Karpas-422 (cell line): ENCODE measurements at regions not wholly inside any gene's neighbourhood (a gene's known extent, or its start where the extent isn't known, plus 50 kb on each side); places are given as distances from the start of the nearest gene placed in this dataset.
"Not testable (repeated sequence)": the region's sequence is repeated elsewhere in the genome, so short reads cannot be mapped to it uniquely, and the experiment has no call there.

ENCODE experiments used
- DNase-seq: peaks from one replicate; pipeline ENCODE4 v3.0.0-alpha.2; 2015
- H2AFZ ChIP-seq: fragments of 200-600 bp; sonication (generic); 2 replicates; pipeline ENCODE4 v1.6.1; 2014; ENCODE audit warnings: antibody characterized with exemption, low read length, mixed read lengths
- H3K27ac ChIP-seq: fragments of 200-600 bp; sonication (generic); 2 replicates; pipeline ENCODE4 v1.5.1; 2014; ENCODE audit warnings: mild to moderate bottlenecking, low read length, moderate library complexity
- H3K27me3 ChIP-seq: fragments of 200-600 bp; sonication (generic); 2 replicates; pipeline ENCODE4 v1.6.1; 2014; ENCODE audit warnings: low read length, mixed read lengths
- H3K36me3 ChIP-seq: fragments of 200-600 bp; sonication (generic); 2 replicates; pipeline ENCODE4 v1.6.1; 2014; ENCODE audit warnings: low read length, mixed read lengths; ENCODE audit not compliant: insufficient read depth
- H3K4me1 ChIP-seq: fragments of 200-600 bp; sonication (generic); 2 replicates; pipeline ENCODE4 v1.6.1; 2014; ENCODE audit warnings: mild to moderate bottlenecking, low read length, mixed read lengths
- H3K4me2 ChIP-seq: fragments of 200-600 bp; sonication (generic); 2 replicates; pipeline ENCODE4 v1.6.1; 2014; ENCODE audit warnings: low read length, low read depth, mild to moderate bottlenecking; ENCODE audit not compliant: poor library complexity, severe bottlenecking
- H3K4me3 ChIP-seq: fragments of 200-600 bp; sonication (generic); 2 replicates; pipeline ENCODE4 v1.5.1; 2014; ENCODE audit warnings: mild to moderate bottlenecking, antibody characterized with exemption, low read length, mixed read lengths
- H3K79me2 ChIP-seq: fragments of 200-600 bp; sonication (generic); 2 replicates; pipeline ENCODE4 v1.6.1; 2014; ENCODE audit warnings: mild to moderate bottlenecking, low read length, mixed read lengths
- H3K9ac ChIP-seq: fragments of 200-600 bp; sonication (generic); 2 replicates; pipeline ENCODE4 v1.6.0; 2014; ENCODE audit warnings: low read length
- H3K9me2 ChIP-seq: fragments of 200-600 bp; sonication (generic), shearing (Covaris generic); replicated peaks from 2 replicates; pipeline ENCODE4 v1.6.0; 2014; ENCODE audit warnings: mild to moderate bottlenecking, low read length, moderate library complexity; ENCODE audit not compliant: insufficient read depth
- H3K9me3 ChIP-seq: fragments of 300-700, 200-600 bp; sonication (generic); 2 replicates; pipeline ENCODE4 v1.6.1; 2014; ENCODE audit warnings: low read length, mixed read lengths
- H4K20me1 ChIP-seq: fragments of 200-600 bp; sonication (generic); 2 replicates; pipeline ENCODE4 v1.6.1; 2014; ENCODE audit warnings: mild to moderate bottlenecking, antibody characterized with exemption, low read length, low read depth; ENCODE audit not compliant: insufficient read depth

DNA sequence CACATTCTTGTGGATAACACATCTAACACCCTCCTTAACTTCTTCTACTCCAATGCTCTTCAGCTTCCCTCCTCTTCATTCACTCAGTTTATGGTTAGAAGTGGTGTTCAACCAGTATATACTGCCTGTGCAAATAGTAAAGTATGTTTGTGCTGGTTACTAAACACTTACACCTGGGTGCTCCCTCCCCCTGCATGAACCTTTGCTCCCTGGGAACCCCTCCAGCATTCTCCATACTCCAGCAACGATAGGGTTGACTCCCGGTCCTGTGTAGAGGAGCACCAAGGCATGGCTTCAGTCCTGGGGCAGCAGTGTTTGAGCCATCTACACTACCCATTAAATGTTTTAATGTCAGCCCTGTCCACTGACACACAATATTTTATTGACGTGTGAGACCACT, 407.5 kb upstream of the DPH6 start:
- DNase-seq = no peak
- Histone ChIP-seq H3K27me3 (no peaks in the 10 kb centered on the region), H3K4me2 (no peak overlapping the region), H3K36me3 (no peaks in the 10 kb centered on the region), H4K20me1 (no peaks in the 10 kb centered on the region), H2AFZ (no peak overlapping the region), H3K4me1 (no peaks in the 10 kb centered on the region), H3K27ac (no peak overlapping the region), H3K4me3 (no peak overlapping the region), H3K9me2 (no peaks in the 10 kb centered on the region), H3K79me2 (no peaks in the 10 kb centered on the region), H3K9ac (no peak overlapping the region), H3K9me3 (no peaks in the 10 kb centered on the region)

- Histone ChIP-seq H2AFZ (no peak overlapping the region), H3K4me1 (no peaks in the 10 kb centered on the region), H3K27ac (no peak overlapping the region), H3K9me3 (no peaks in the 10 kb centered on the region), H3K79me2 (no peaks in the 10 kb centered on the region), H3K4me3 (no peak overlapping the region), H3K4me2 (no peak overlapping the region), H3K9me2 (no peaks in the 10 kb centered on the region), H3K9ac (no peak overlapping the region), H3K36me3 (no peaks in the 10 kb centered on the region), H3K27me3 (no peaks in the 10 kb centered on the region), H4K20me1 (no peaks in the 10 kb centered on the region)
- no peak for DNase-seq
Measured at GRCh38 chr15:35956056-35956455, 410.1 kb upstream of the DPH6 start.

GRCh38 chr15:35958021-35958420, 412.1 kb upstream of the DPH6 start:
- no peaks in the 10 kb centered on the region; the same call in 1 of the 2 replicates for H3K9me2 ChIP-seq
- no peak overlapping the region for H3K4me2 ChIP-seq
- H3K4me1 ChIP-seq = no peaks in the 10 kb centered on the region
- H4K20me1 ChIP-seq = no peaks in the 10 kb centered on the region
- no peaks in the 10 kb centered on the region for H3K27me3 ChIP-seq
- no peaks in the 10 kb centered on the region for H3K9me3 ChIP-seq
- H3K36me3 ChIP-seq = no peaks in the 10 kb centered on the region
- H2AFZ ChIP-seq = no peak overlapping the region
- DNase-seq = no peak
- H3K9ac ChIP-seq = no peak overlapping the region
- no peaks in the 10 kb centered on the region for H3K79me2 ChIP-seq
- no peak overlapping the region for H3K27ac ChIP-seq
- no peak overlapping the region for H3K4me3 ChIP-seq

DNA sequence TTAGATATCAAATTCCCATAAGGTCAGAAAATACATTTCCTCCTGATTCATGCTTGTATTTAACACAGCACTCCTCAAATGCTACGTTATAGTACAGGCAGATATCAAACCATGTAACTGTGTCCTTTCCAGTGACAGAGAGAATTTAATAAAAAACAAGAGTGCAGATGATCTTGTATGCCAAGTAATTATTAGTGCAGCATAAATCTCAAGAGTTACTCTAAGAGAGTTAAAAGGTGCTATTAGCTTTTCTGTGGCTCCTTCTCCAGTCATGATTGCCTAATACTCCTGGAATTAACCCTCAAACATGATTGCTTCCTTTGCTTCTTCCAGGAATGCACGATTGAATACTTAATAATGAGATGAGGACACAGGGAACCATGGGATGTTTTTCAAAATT, 413.0 kb upstream of the DPH6 start:
- Histone ChIP-seq H3K27ac (no peak overlapping the region), H3K4me2 (no peak overlapping the region), H2AFZ (no peak overlapping the region), H3K9me2 (no peaks in the 10 kb centered on the region; the same call in 1 of the 2 replicates), H3K4me3 (no peak overlapping the region), H3K9me3 (no peaks in the 10 kb centered on the region), H3K4me1 (no peaks in the 10 kb centered on the region), H3K36me3 (no peaks in the 10 kb centered on the region), H3K27me3 (no peaks in the 10 kb centered on the region), H4K20me1 (no peaks in the 10 kb centered on the region), H3K79me2 (no peaks in the 10 kb centered on the region), H3K9ac (no peak overlapping the region)
- no peak for DNase-seq

- no peak overlapping the region for H3K4me2 ChIP-seq
- no peak overlapping the region for H3K4me3 ChIP-seq
- no peak overlapping the region for H2AFZ ChIP-seq
- DNase-seq = no peak
- no peaks in the 10 kb centered on the region for H3K27me3 ChIP-seq
- no peaks in the 10 kb centered on the region for H3K9me3 ChIP-seq
- H4K20me1 ChIP-seq = no peaks in the 10 kb centered on the region
- H3K27ac ChIP-seq = no peak overlapping the region
- H3K9ac ChIP-seq = no peak overlapping the region
- H3K4me1 ChIP-seq = no peaks in the 10 kb centered on the region
- no peaks in the 10 kb centered on the region; the same call in 1 of the 2 replicates for H3K9me2 ChIP-seq
- no peaks in the 10 kb centered on the region for H3K36me3 ChIP-seq
- H3K79me2 ChIP-seq = no peaks in the 10 kb centered on the region
Measured at GRCh38 chr15:35963326-35963725, 417.4 kb upstream of the DPH6 start.

GRCh38 chr15:35966781-35967180, 420.8 kb upstream of the DPH6 start:
- H3K27ac ChIP-seq = no peak overlapping the region
- no peaks in the 10 kb centered on the region for H3K79me2 ChIP-seq
- no peak overlapping the region for H3K4me3 ChIP-seq
- no peaks in the 10 kb centered on the region for H3K4me1 ChIP-seq
- no peak overlapping the region for H3K4me2 ChIP-seq
- no peaks in the 10 kb centered on the region for H3K36me3 ChIP-seq
- H3K27me3 ChIP-seq = no peaks in the 10 kb centered on the region
- no peak overlapping the region for H3K9ac ChIP-seq
- no peaks in the 10 kb centered on the region for H3K9me3 ChIP-seq
- no peak overlapping the region for H2AFZ ChIP-seq
- H4K20me1 ChIP-seq = no peaks in the 10 kb centered on the region
- H3K9me2 ChIP-seq = no peaks in the 10 kb centered on the region; the same call in 1 of the 2 replicates
- no peak for DNase-seq

DNA sequence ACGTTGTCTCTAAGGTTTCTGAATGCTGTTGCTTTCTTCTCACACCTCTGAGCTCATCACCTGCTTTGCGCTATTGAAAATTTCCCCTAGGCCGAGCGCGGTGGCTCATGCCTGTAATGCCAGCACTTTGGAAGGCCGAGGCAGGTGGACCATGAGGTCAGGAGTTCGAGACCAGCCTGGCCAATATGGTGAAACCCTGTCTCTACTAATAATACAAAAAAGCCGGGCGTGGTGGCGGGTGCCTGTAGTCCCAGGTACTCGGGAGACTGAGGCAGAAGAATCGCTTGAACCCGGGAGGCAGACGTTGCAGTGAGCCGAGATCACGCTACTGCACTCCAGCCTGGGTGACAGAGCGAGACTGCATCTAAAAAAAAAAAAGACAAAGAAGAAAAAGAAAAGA, 422.0 kb upstream of the DPH6 start:
- H3K9me3 ChIP-seq, H3K9me2 ChIP-seq, H4K20me1 ChIP-seq, H3K79me2 ChIP-seq, H3K27me3 ChIP-seq, H3K4me3 ChIP-seq, DNase-seq, H3K9ac ChIP-seq, H3K27ac ChIP-seq, H3K36me3 ChIP-seq, H3K4me2 ChIP-seq, H2AFZ ChIP-seq, H3K4me1 ChIP-seq: not testable (repeated sequence)

- H3K9me2 ChIP-seq = no peaks in the 10 kb centered on the region
- no peaks in the 10 kb centered on the region for H3K79me2 ChIP-seq
- H3K9me3 ChIP-seq = no peaks in the 10 kb centered on the region
- no peaks in the 10 kb centered on the region for H3K36me3 ChIP-seq
- H3K4me1 ChIP-seq = no peaks in the 10 kb centered on the region
- no peak overlapping the region for H3K9ac ChIP-seq
- DNase-seq = no peak
- H2AFZ ChIP-seq = no peak overlapping the region
- H3K4me3 ChIP-seq = no peak overlapping the region
- H4K20me1 ChIP-seq = no peaks in the 10 kb centered on the region
- no peaks in the 10 kb centered on the region for H3K27me3 ChIP-seq
- H3K27ac ChIP-seq = no peak overlapping the region
- H3K4me2 ChIP-seq = no peak overlapping the region
Measured at GRCh38 chr15:35973029-35973428, 427.1 kb upstream of the DPH6 start.

DNA sequence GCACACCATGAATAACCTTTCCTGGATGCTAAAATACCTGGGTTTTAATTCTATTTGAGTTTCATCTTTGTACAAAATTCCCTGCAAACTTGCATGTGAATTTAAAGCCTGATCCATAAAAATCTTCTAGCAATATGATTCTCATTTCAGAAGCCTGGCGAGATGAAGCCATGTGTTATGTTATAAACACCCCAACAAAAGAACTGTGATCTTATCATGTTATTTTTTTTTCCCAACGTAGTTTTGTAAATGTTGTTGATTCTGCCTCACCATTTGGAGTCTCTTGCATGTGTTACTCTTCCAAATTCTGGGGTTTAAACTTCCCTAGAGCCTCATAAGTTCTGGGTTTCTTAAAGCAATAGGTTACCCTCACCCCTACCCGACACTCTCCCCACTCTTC, 428.1 kb upstream of the DPH6 start:
- Histone ChIP-seq H3K4me2 (no peak overlapping the region), H3K4me3 (no peak overlapping the region), H3K79me2 (no peaks in the 10 kb centered on the region), H3K4me1 (no peaks in the 10 kb centered on the region), H3K9me3 (no peaks in the 10 kb centered on the region), H3K27ac (no peak overlapping the region), H3K36me3 (no peaks in the 10 kb centered on the region), H2AFZ (no peak overlapping the region), H3K9ac (no peak overlapping the region), H3K9me2 (no peaks in the 10 kb centered on the region), H3K27me3 (no peaks in the 10 kb centered on the region), H4K20me1 (no peaks in the 10 kb centered on the region)
- DNase-seq = no peak
